DND-41 (cell line): ENCODE measurements at regions not wholly inside any gene's neighbourhood (a gene's known extent, or its start where the extent isn't known, plus 50 kb on each side); places are given as distances from the start of the nearest gene placed in this dataset.

ENCODE experiments used
- CTCF ChIP-seq: IDR thresholded peaks from 2 replicates; pipeline ENCODE4 v1.5.1; 2012; ENCODE audit warnings: borderline replicate concordance, low read length, moderate library complexity, mild to moderate bottlenecking; ENCODE audit not compliant: poor library complexity, severe bottlenecking; ENCODE audit errors: extremely low read depth
- EZH2 ChIP-seq: IDR thresholded peaks from 3 replicates; pipeline ENCODE4 v1.6.1; 2012; ENCODE audit warnings: borderline replicate concordance, low read depth, mild to moderate bottlenecking, moderate library complexity, low read length, inconsistent platforms; ENCODE audit not compliant: severe bottlenecking

GRCh38 chr4:81673961-81674360, 202.3 kb upstream of the RASGEF1B start:
- TF ChIP-seq CTCF (no peak), EZH2 (no peak)
